ENCODE measurements at regions not wholly inside any gene's neighbourhood (a gene's known extent, or its start where the extent isn't known, plus 50 kb on each side); places are given as distances from the start of the nearest gene placed in this dataset.

GRCh38 chr12:124711344-124711743, 143.9 kb upstream of the NCOR2 start:
- TF ChIP-seq EZH2 (IDR thresholded peaks at IDR 0.05) (no peak), POLR2AphosphoS5 (IDR thresholded peaks at IDR 0.05; ENCODE audit: borderline replicate concordance, low read depth, low read length) (no peak), FOXP2 (optimal IDR thresholded peaks at IDR 0.05; ENCODE audit: control extremely low read depth, extremely low read length, insufficient read depth) (no peak)

Measured in SK-N-MC (cell line).